ENCODE measurements at regions not wholly inside any gene's neighbourhood (a gene's known extent, or its start where the extent isn't known, plus 50 kb on each side); places are given as distances from the start of the nearest gene placed in this dataset.

DNA sequence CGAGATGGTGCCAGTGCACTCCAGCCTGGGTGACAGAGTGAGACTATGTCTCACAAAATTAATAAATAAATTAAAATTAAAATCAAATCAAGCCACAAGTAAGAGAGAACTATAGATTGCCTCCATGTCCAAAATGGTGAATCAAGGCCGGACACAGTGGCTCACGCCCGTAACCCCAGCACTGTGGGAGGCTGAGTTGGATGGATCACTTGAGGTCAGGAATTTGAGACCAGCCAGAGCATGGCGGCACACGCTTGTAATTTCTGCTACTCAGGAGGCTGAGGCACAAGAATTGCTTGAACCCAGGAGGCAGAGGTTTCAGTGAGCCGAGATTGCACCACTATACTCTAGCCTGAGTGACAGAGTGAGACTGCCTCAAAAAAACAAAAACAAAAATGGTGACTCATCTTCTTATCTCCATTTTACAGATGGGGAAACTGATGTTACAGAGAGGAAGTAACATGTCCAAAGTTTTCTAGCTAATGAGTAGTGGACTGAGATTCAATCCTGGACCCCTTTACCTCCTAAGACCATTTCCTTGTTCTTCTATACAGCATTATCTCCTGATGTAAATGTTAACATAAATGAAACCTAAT is 99.0 kb upstream of the HNRNPU start (continued):
- TF ChIP-seq, protein P1, sequence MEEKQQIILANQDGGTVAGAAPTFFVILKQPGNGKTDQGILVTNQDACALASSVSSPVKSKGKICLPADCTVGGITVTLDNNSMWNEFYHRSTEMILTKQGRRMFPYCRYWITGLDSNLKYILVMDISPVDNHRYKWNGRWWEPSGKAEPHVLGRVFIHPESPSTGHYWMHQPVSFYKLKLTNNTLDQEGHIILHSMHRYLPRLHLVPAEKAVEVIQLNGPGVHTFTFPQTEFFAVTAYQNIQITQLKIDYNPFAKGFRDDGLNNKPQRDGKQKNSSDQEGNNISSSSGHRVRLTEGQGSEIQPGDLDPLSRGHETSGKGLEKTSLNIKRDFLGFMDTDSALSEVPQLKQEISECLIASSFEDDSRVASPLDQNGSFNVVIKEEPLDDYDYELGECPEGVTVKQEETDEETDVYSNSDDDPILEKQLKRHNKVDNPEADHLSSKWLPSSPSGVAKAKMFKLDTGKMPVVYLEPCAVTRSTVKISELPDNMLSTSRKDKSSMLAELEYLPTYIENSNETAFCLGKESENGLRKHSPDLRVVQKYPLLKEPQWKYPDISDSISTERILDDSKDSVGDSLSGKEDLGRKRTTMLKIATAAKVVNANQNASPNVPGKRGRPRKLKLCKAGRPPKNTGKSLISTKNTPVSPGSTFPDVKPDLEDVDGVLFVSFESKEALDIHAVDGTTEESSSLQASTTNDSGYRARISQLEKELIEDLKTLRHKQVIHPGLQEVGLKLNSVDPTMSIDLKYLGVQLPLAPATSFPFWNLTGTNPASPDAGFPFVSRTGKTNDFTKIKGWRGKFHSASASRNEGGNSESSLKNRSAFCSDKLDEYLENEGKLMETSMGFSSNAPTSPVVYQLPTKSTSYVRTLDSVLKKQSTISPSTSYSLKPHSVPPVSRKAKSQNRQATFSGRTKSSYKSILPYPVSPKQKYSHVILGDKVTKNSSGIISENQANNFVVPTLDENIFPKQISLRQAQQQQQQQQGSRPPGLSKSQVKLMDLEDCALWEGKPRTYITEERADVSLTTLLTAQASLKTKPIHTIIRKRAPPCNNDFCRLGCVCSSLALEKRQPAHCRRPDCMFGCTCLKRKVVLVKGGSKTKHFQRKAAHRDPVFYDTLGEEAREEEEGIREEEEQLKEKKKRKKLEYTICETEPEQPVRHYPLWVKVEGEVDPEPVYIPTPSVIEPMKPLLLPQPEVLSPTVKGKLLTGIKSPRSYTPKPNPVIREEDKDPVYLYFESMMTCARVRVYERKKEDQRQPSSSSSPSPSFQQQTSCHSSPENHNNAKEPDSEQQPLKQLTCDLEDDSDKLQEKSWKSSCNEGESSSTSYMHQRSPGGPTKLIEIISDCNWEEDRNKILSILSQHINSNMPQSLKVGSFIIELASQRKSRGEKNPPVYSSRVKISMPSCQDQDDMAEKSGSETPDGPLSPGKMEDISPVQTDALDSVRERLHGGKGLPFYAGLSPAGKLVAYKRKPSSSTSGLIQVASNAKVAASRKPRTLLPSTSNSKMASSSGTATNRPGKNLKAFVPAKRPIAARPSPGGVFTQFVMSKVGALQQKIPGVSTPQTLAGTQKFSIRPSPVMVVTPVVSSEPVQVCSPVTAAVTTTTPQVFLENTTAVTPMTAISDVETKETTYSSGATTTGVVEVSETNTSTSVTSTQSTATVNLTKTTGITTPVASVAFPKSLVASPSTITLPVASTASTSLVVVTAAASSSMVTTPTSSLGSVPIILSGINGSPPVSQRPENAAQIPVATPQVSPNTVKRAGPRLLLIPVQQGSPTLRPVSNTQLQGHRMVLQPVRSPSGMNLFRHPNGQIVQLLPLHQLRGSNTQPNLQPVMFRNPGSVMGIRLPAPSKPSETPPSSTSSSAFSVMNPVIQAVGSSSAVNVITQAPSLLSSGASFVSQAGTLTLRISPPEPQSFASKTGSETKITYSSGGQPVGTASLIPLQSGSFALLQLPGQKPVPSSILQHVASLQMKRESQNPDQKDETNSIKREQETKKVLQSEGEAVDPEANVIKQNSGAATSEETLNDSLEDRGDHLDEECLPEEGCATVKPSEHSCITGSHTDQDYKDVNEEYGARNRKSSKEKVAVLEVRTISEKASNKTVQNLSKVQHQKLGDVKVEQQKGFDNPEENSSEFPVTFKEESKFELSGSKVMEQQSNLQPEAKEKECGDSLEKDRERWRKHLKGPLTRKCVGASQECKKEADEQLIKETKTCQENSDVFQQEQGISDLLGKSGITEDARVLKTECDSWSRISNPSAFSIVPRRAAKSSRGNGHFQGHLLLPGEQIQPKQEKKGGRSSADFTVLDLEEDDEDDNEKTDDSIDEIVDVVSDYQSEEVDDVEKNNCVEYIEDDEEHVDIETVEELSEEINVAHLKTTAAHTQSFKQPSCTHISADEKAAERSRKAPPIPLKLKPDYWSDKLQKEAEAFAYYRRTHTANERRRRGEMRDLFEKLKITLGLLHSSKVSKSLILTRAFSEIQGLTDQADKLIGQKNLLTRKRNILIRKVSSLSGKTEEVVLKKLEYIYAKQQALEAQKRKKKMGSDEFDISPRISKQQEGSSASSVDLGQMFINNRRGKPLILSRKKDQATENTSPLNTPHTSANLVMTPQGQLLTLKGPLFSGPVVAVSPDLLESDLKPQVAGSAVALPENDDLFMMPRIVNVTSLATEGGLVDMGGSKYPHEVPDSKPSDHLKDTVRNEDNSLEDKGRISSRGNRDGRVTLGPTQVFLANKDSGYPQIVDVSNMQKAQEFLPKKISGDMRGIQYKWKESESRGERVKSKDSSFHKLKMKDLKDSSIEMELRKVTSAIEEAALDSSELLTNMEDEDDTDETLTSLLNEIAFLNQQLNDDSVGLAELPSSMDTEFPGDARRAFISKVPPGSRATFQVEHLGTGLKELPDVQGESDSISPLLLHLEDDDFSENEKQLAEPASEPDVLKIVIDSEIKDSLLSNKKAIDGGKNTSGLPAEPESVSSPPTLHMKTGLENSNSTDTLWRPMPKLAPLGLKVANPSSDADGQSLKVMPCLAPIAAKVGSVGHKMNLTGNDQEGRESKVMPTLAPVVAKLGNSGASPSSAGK (IDR thresholded peaks at IDR 0.05): no peak
- TF ChIP-seq ZNF133 (CRISPR knock-in tag; IDR thresholded peaks at IDR 0.05) (no peak), HNRNPL (IDR thresholded peaks at IDR 0.05; ENCODE audit: low read depth, low read length) (no peak), HNRNPUL1 (IDR thresholded peaks at IDR 0.05; ENCODE audit: low read length) (no peak), LARP7 (IDR thresholded peaks at IDR 0.05) (no peak), ZNF197 (CRISPR knock-in tag; IDR thresholded peaks at IDR 0.05; ENCODE audit: low read depth) (no peak), SMAD3 (CRISPR knock-in tag; conservative IDR thresholded peaks at IDR 0.05) (no peak), HNRNPK (IDR thresholded peaks at IDR 0.05; ENCODE audit: low read depth, low read length, poor library complexity, severe bottlenecking) (no peak), MCM3 (IDR thresholded peaks at IDR 0.05) (no peak), TFAM (CRISPR knock-in tag; conservative IDR thresholded peaks at IDR 0.05) (no peak), HMG20B (CRISPR knock-in tag; IDR thresholded peaks at IDR 0.05) (no peak), ZC3H8 (IDR thresholded peaks at IDR 0.05) (no peak), ILF3 (IDR thresholded peaks at IDR 0.05; ENCODE audit: borderline replicate concordance) (no peak), ZKSCAN3 (CRISPR knock-in tag; IDR thresholded peaks at IDR 0.05) (no peak), ZNF830 (CRISPR knock-in tag; IDR thresholded peaks at IDR 0.05) (no peak), SAFB (IDR thresholded peaks at IDR 0.05; ENCODE audit: borderline replicate concordance, low read depth, low read length) (no peak), BDP1 (IDR thresholded peaks at IDR 0.05; ENCODE audit: insufficient read depth, insufficient read length) (no peak), ZNF253 (CRISPR knock-in tag; conservative IDR thresholded peaks at IDR 0.05) (no peak), ZNF347 (CRISPR knock-in tag; IDR thresholded peaks at IDR 0.05; ENCODE audit: low read depth) (no peak), ZNF717 (CRISPR knock-in tag; IDR thresholded peaks at IDR 0.05) (no peak)
- TF ChIP-seq, protein P2, sequence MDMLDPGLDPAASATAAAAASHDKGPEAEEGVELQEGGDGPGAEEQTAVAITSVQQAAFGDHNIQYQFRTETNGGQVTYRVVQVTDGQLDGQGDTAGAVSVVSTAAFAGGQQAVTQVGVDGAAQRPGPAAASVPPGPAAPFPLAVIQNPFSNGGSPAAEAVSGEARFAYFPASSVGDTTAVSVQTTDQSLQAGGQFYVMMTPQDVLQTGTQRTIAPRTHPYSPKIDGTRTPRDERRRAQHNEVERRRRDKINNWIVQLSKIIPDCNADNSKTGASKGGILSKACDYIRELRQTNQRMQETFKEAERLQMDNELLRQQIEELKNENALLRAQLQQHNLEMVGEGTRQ (CRISPR knock-in tag; IDR thresholded peaks at IDR 0.05): no peak

Measured in K562 (cell line).